ENCODE measurements at regions not wholly inside any gene's neighbourhood (a gene's known extent, or its start where the extent isn't known, plus 50 kb on each side); places are given as distances from the start of the nearest gene placed in this dataset.
"Not testable (repeated sequence)": the region's sequence is repeated elsewhere in the genome, so short reads cannot be mapped to it uniquely, and the experiment has no call there.

DNA sequence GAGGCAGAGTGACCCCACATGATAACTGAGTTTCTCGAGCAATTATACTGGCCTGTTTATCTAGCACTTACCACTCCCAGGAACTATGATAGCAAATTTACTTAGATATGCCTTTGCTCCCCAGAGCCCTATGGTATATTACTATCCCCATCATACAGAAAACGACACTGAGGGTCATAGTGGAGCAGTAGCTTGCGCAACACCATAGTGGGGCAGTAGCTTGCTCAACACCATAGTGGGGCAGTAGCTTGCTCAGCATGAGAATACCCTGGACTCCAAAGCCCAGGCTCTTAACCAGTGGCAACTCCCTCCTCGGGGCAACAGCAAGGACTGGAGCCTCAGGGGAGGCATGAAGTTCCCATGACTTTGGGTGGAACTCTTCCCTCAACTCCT, 211.9 kb downstream of the NPHP4 start:
- no peak for DNase-seq (ENCODE audit: low spot score)
- H3K27ac Mint-ChIP-seq, result no peak overlapping the region
- H3K36me3 Mint-ChIP-seq (ENCODE audit: low read depth), result no peaks in the 10 kb centered on the region
- intact Hi-C loops (cut with micrococcal nuclease), result no loop called here
- H3K4me1 Mint-ChIP-seq (ENCODE audit: low read depth), result no peaks in the 10 kb centered on the region
- no peak overlapping the region for H3K4me3 Mint-ChIP-seq
- no peaks in the 10 kb centered on the region for H3K27me3 Mint-ChIP-seq (ENCODE audit: insufficient read depth)
- H3K9me3 Mint-ChIP-seq, result peaks cover 5% of the 10 kb centered on the region

DNA sequence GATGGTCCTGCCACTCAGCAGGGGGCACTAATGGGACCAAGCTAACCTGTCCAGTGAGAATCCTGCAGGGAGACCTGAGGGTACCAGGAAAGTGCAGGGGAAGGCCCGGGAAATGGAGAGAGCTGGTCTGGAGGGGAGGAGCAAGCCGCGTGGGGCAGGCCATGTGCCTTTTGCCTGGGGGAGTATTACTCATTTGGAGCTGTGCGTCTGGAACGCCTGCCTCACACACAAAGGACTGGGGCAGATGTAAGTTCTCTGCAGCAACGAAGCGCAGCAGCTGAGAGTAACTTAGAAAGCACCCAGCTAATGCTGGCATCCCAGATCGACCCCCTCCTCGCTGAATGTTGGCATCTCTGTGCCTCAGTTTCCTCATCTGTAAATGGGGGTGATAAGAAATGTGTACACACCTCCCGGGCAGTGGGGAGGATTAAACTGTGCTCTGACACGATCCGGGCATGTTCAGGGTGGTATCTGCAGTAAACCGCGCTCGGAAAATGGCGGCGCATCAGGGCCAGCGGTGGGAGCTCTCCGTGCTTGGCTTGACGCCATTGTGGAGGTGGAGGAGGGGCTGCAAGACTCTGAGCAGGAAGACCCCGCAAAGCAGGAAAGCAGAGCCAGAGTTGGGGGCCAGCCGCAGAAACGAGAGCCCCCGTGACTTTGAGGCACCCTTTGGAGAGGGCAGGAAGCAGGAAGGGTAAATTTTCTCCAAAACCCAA, 212.5 kb downstream of the NPHP4 start:
- H3K4me3 Mint-ChIP-seq, result no peak overlapping the region
- H3K27me3 Mint-ChIP-seq (ENCODE audit: insufficient read depth), result no peaks in the 10 kb centered on the region
- peaks cover 5% of the 10 kb centered on the region for H3K9me3 Mint-ChIP-seq
- no peaks in the 10 kb centered on the region for H3K4me1 Mint-ChIP-seq (ENCODE audit: low read depth)
- intact Hi-C loops (cut with micrococcal nuclease), result no loop called here
- DNase-seq (ENCODE audit: low spot score), result no peak
- no peak overlapping the region for H3K27ac Mint-ChIP-seq
- H3K36me3 Mint-ChIP-seq (ENCODE audit: low read depth), result no peaks in the 10 kb centered on the region

DNA sequence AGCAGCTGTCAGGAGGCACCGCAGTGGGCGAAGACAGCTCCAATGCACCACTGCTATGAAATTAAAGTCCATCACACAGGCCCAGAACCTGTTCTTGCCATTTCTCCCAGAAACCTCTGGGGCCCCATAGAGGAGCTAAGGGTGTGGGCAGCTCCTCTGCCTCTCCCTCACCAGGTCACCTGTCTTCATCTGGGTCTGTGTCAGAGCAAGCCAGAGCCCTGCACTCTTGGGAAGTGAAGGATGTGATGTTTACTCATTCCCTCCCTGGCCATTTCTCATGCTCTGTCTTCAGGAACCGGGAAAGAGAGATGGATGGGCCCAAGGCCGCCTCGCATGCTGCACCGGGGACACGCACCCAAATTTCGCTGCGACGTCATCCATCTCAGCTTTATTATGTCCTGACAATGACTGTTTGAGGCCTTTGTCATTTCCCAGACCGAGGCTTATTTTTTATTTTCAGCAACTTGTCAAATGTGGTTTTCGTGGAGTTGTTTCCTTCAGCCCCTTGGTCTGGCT, 216.1 kb downstream of the NPHP4 start:
- no peaks in the 10 kb centered on the region for H3K4me1 Mint-ChIP-seq (ENCODE audit: low read depth)
- H3K27ac Mint-ChIP-seq, result no peak overlapping the region
- H3K4me3 Mint-ChIP-seq, result no peak overlapping the region
- H3K9me3 Mint-ChIP-seq, result peaks cover 5% of the 10 kb centered on the region
- DNase-seq (ENCODE audit: low spot score), result no peak
- no peaks in the 10 kb centered on the region for H3K36me3 Mint-ChIP-seq (ENCODE audit: low read depth)
- intact Hi-C loops (cut with micrococcal nuclease), result no loop called here
- H3K27me3 Mint-ChIP-seq (ENCODE audit: insufficient read depth), result peaks cover 2% of the 10 kb centered on the region

DNA sequence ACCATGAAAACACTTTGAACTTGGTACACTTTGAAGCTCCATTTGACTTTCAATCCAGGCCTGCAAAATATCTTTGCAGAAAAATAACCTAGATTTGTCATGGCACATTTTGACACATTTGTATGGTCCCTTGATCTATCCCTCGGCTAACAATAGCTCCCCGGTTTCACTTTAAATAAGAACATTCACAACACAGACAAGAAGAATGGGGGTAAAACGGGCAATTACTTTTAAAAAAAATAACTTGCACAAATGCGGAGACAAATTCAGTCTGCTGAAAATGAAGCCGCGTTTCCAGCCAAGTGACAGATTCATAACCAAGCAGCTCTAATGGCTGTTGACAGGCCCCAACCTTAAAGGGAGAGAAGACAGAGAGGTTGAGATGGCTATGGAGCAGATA, 218.2 kb downstream of the NPHP4 start:
- Mint-ChIP-seq H3K27me3 (ENCODE audit: insufficient read depth) (peaks cover 2% of the 10 kb centered on the region), H3K36me3 (ENCODE audit: low read depth) (no peaks in the 10 kb centered on the region), H3K9me3 (peaks cover 5% of the 10 kb centered on the region), H3K27ac (no peak overlapping the region), H3K4me1 (ENCODE audit: low read depth) (no peaks in the 10 kb centered on the region), H3K4me3 (no peak overlapping the region)
- intact Hi-C loops (cut with micrococcal nuclease), result no loop called here
- no peak for DNase-seq (ENCODE audit: low spot score)

DNA sequence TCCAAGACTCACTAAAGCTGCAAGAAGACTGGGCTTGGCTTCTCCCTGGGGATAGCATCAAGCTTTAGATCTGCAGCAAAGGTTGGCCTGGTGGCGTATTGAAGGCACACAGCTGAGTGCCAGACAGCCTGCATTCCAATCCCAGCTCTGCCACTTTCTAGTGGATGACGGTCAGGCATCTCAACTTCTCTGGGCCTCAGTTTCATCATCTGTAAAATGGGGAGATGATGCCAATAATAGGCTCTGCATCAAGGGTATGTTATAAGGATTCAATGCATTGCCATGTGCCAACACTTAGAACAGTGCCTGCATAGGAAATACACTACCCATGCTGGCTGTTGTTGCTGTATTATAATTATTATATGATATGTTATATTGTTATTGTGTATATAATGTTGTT, 220.4 kb downstream of the NPHP4 start:
- Mint-ChIP-seq H3K4me3 (no peak overlapping the region), H3K27me3 (ENCODE audit: insufficient read depth) (peaks cover 2% of the 10 kb centered on the region)

DNA sequence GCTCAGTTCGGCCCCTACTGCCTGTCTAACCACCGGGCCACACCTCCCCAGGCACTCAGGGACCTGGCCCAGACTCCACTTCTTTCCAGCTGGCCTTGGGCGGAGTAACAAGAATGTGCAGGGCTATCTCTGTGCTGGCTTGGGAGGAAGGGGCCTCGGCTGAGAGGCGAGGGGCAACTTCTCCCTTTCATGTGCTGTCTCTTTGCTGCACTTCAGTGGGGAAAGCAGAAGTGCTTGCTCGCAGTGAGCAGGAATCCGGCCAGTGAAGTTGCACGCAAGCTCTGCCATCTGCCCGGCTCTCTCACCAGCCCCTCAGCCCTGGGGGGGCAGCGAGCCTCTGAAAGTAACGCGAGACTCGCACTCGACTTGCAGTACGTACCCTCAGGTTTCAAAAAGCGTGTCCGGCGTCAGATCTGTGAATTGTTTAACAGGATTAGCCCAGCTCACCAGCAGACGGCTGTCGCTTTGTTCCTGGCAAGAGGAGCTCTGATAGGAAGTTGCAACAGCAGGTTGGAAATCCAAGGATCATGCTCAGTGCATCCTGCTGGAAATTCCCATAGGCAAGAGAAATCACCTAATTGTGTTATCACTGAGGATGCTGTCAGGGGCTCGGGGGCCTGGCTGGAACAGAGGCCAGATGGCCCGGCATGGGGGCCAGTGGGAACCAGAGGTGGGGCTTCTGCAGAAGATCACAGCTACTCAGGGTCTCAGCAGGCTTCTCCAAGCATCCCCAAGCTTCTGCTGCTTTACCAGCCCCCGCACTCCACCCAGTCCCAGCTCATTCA, 221.1 kb downstream of the NPHP4 start:
- Mint-ChIP-seq H3K9me3 (no peaks in the 10 kb centered on the region), H3K27ac (no peak overlapping the region), H3K36me3 (ENCODE audit: low read depth) (no peaks in the 10 kb centered on the region), H3K27me3 (ENCODE audit: insufficient read depth) (peaks cover 2% of the 10 kb centered on the region), H3K4me1 (ENCODE audit: low read depth) (no peaks in the 10 kb centered on the region), H3K4me3 (no peak overlapping the region)
- intact Hi-C loops (cut with micrococcal nuclease), result no loop called here
- DNase-seq (ENCODE audit: low spot score), result no peak

More for the DNA sequence above, 220.4 kb downstream of the NPHP4 start:
- no peak for DNase-seq (ENCODE audit: low spot score)
- H3K27ac Mint-ChIP-seq, result no peak overlapping the region
- no peaks in the 10 kb centered on the region for H3K36me3 Mint-ChIP-seq (ENCODE audit: low read depth)
- H3K4me1 Mint-ChIP-seq (ENCODE audit: low read depth), result no peaks in the 10 kb centered on the region
- intact Hi-C loops (cut with micrococcal nuclease), result no loop called here
- H3K9me3 Mint-ChIP-seq, result no peaks in the 10 kb centered on the region

DNA sequence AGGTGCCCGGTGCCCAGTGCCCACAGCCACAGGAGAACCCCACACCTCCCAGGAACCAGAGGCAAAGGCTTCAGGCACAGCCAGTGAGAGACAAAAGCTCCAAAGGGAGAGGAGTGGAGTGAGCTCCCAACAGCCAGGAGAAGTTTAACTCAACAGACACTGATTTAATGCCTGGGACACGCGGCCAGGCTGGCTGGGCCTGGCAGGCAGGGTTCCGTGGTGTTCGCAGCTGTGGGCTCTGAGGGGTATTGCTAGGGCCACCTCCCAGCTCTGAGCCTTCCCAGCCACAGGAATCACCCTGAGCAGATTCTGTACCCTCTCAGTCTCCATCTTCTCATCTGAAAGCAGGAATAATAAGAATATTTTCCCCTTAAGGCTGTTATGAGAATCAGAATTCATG, 222.5 kb downstream of the NPHP4 start:
- Mint-ChIP-seq H3K27ac (no peak overlapping the region), H3K4me3 (no peak overlapping the region), H3K9me3 (peaks cover under 1% of the 10 kb centered on the region), H3K4me1 (ENCODE audit: low read depth) (no peaks in the 10 kb centered on the region), H3K27me3 (ENCODE audit: insufficient read depth) (peaks cover 2% of the 10 kb centered on the region), H3K36me3 (ENCODE audit: low read depth) (peaks cover under 1% of the 10 kb centered on the region)
- DNase-seq (ENCODE audit: low spot score), result no peak
- intact Hi-C loops (cut with micrococcal nuclease), result no loop called here

DNA sequence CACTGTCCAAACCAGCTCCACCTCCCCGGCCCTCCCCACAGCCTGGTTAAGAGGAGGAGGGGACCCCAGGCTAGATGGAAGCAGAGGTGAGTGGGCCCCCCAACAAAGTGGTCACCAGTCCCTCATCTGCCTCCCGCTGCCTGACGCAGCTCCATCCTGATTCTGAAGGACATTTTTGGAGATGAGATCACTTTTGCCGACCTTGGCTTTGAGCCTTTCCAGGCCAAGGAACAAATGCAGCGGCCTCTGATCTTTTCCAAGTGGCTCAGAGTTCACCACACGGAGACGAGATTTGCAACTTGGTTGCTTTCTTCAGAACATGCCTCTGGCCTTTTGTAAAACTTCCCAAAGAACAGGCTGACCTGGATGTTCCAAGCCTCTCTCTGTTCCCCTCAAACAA, 223.1 kb downstream of the NPHP4 start:
- Mint-ChIP-seq H3K9me3 (peaks cover 4% of the 10 kb centered on the region), H3K4me3 (no peak overlapping the region), H3K36me3 (ENCODE audit: low read depth) (peaks cover 2% of the 10 kb centered on the region), H3K27me3 (ENCODE audit: insufficient read depth) (peaks cover 2% of the 10 kb centered on the region), H3K4me1 (ENCODE audit: low read depth) (no peaks in the 10 kb centered on the region), H3K27ac (no peak overlapping the region)
- intact Hi-C loops (cut with micrococcal nuclease), result no loop called here
- DNase-seq (ENCODE audit: low spot score), result no peak

DNA sequence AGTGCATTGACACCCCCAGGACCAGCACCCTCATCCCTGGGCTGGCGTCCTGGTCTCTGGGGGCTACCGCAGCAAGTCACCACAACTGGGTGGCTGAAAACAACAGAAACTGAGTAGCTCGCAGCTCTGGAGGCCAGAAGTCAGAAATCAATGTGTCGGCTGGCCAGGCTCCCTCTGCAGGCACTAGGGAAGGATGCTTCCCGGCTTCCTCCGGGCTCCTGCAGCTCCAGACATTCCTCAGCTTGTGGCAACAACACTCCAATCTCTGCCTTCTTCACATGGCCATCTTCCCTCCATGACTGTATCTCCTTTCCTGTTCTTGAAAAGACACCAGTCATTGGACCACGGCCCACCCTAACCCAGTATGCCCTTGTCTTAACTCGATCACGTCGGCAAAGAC, 224.2 kb downstream of the NPHP4 start:
- Mint-ChIP-seq H3K27me3 (ENCODE audit: insufficient read depth) (peaks cover 2% of the 10 kb centered on the region), H3K27ac (no peak overlapping the region), H3K36me3 (ENCODE audit: low read depth) (peaks cover 2% of the 10 kb centered on the region), H3K9me3 (peaks cover 15% of the 10 kb centered on the region), H3K4me1 (ENCODE audit: low read depth) (no peaks in the 10 kb centered on the region), H3K4me3 (no peak overlapping the region)
- intact Hi-C loops (cut with micrococcal nuclease), result no loop called here
- no peak for DNase-seq (ENCODE audit: low spot score)

DNA sequence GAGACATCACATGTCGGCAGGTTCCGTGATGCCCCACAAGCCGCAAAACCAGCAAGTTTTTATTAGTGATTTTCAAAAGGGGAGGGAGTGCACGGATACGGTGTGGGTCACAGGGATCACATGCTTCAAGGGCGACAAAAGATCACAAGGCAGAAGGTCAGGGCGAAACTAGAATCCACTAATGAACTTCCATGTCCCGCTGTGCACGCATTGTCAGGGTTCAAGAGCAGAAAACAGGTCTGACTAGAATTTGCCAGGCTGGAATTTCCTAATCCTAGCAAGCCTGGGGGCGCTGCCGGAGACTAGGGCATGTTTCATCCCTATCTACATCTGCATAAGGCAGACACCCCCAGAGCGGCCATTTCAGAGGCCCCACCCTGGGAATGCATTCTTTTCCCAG, 225.2 kb downstream of the NPHP4 start:
- H3K36me3 Mint-ChIP-seq (ENCODE audit: low read depth); H3K27me3 Mint-ChIP-seq (ENCODE audit: insufficient read depth); intact Hi-C loops (cut with micrococcal nuclease); DNase-seq (ENCODE audit: low spot score); H3K4me1 Mint-ChIP-seq (ENCODE audit: low read depth); H3K27ac Mint-ChIP-seq; H3K4me3 Mint-ChIP-seq: not testable (repeated sequence)
- peaks cover 20% of the 10 kb centered on the region for H3K9me3 Mint-ChIP-seq

DNA sequence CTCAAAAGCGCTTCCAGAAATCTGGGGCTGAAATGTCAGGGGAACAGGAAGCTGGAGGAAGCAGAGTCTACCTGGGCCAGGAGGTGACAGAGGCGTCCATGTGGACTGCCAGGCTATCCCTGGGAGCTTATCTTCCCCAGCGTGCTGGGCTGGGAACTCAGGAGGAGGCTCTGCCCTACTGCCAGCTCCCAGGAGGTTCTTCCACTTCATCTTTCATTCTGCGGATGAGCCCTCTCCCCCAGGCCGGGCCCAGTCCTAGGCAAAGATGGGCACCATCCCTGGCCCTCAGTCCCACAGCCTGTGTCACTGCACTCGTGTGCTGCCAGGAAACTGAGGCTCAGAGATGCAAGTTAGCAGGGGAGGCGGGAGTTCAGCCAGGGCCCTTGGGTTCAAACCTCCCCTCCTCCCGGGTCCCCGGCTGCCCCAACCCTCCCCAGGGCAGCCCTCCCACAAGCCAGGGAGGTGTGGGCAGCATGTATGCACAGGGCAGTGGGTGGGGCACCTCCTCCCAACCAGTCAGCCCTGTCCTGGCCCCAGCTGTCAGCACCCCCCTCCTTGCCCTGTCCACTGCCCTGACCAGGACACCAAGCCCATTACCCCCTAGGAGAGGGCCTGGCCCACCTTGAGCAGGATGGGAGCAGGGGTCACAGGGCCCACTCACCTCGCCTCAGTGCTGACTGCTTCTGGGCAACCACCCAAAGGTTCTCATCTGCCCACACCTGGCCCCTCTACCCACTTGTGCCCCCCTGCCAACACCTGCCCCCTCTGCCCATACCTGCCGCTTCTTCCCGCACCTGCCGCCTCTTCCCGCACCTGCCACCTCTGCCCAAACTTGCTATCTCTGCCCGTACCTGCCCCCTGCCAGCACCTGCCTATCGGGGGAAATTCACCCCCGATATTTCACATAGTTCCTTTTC, 226.0 kb downstream of the NPHP4 start:
- no peak overlapping the region for H3K4me3 Mint-ChIP-seq
- no peaks in the 10 kb centered on the region for H3K4me1 Mint-ChIP-seq (ENCODE audit: low read depth)
- H3K36me3 Mint-ChIP-seq (ENCODE audit: low read depth), result peaks cover 2% of the 10 kb centered on the region
- intact Hi-C loops (cut with micrococcal nuclease), result no loop called here
- no peak overlapping the region for H3K27ac Mint-ChIP-seq
- DNase-seq (ENCODE audit: low spot score), result no peak
- H3K9me3 Mint-ChIP-seq, result peaks cover 27% of the 10 kb centered on the region
- H3K27me3 Mint-ChIP-seq (ENCODE audit: insufficient read depth), result no peaks in the 10 kb centered on the region

DNA sequence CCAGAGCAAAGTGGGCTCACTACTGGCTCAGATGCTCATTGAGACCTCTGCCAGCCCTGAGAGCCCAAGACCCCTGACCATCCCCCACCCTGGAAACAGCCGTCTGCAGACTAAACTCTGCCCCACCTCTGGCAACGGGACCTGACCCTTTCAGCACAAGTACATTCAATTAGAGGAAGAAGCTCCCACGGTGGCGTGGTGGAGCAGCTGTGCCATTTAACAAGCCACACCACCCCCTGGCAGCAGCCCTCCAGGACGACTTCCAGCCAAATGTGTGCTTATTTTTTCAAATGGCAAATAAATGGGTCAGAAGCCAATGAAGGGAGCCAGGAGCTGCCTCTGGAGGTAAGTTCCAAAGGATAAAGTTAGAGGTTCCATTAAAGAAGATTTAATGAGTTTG, 226.7 kb downstream of the NPHP4 start:
- intact Hi-C loops (cut with micrococcal nuclease), result no loop called here
- no peaks in the 10 kb centered on the region for H3K4me1 Mint-ChIP-seq (ENCODE audit: low read depth)
- no peak for DNase-seq (ENCODE audit: low spot score)
- H3K36me3 Mint-ChIP-seq (ENCODE audit: low read depth), result peaks cover 2% of the 10 kb centered on the region
- H3K27ac Mint-ChIP-seq, result no peak overlapping the region
- no peak overlapping the region for H3K4me3 Mint-ChIP-seq
- H3K9me3 Mint-ChIP-seq, result peaks cover 33% of the 10 kb centered on the region
- no peaks in the 10 kb centered on the region for H3K27me3 Mint-ChIP-seq (ENCODE audit: insufficient read depth)

DNA sequence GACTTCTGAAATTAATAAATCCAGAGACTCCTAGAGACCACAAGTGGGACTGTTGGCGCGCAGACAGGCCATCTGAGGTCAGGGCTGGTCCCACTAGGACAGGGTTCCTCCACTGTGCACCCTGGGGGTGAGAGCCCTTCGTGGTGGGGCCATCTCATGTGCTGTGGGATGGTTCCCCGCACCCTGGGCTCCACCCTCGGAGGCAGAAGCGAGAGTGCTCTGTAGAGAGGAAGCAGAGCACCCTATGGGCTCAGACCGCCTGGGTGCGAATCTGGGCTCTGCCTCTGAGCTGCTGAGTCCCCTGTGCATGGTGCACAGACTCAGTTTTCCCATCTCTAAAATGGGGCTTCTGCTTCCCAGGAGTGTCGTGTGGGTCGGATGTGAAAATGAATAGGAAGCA, 227.3 kb downstream of the NPHP4 start:
- H3K27me3 Mint-ChIP-seq (ENCODE audit: insufficient read depth), result no peaks in the 10 kb centered on the region
- H3K4me3 Mint-ChIP-seq, result no peak overlapping the region
- H3K36me3 Mint-ChIP-seq (ENCODE audit: low read depth), result peaks cover 2% of the 10 kb centered on the region
- H3K4me1 Mint-ChIP-seq (ENCODE audit: low read depth), result no peaks in the 10 kb centered on the region
- H3K9me3 Mint-ChIP-seq, result peaks cover 38% of the 10 kb centered on the region
- DNase-seq (ENCODE audit: low spot score), result no peak
- intact Hi-C loops (cut with micrococcal nuclease), result no loop called here
- H3K27ac Mint-ChIP-seq, result no peak overlapping the region
